Activated CD4-positive, alpha-beta T cell treated with anti-CD3 and anti-CD28 coated beads for 36 hours (primary cell): ENCODE measurements at regions not wholly inside any gene's neighbourhood (a gene's known extent, or its start where the extent isn't known, plus 50 kb on each side); places are given as distances from the start of the nearest gene placed in this dataset.

ENCODE experiments used
- ATAC-seq: fragments of 200-7000 bp; cut with Tn5 transposase; one replicate; pipeline ENCODE4 v1.10.0; 2021; ENCODE audit warnings: mild to moderate bottlenecking, moderate library complexity
- CTCF ChIA-PET: fragments of 350-600 bp; sonication (Branson Sonifier 250); formaldehyde crosslinking; loops from one replicate; lab custom pipeline; 2021; ENCODE audit warnings: antibody characterized with exemption; lab: Charles Lee
- POLR2A ChIA-PET: fragments of 350-600 bp; sonication (Branson Sonifier 250); formaldehyde crosslinking; loops from one replicate; lab custom pipeline; 2021; ENCODE audit warnings: antibody characterized with exemption, inconsistent platforms; lab: Charles Lee
- DNase-seq: peaks from one replicate; pipeline ENCODE4 v3.0.0-alpha.2; 2020
- H3K27ac Mint-ChIP-seq: one replicate; pipeline ENCODE4 v1.8.0; 2021; ENCODE audit warnings: mixed read lengths
- H3K27me3 Mint-ChIP-seq: one replicate; pipeline ENCODE4 v1.8.0; 2021; ENCODE audit warnings: mixed read lengths
- H3K36me3 Mint-ChIP-seq: one replicate; pipeline ENCODE4 v1.8.0; 2021; ENCODE audit warnings: low read depth, mixed read lengths
- H3K4me1 Mint-ChIP-seq: one replicate; pipeline ENCODE4 v1.8.0; 2021; ENCODE audit warnings: mixed read lengths
- H3K4me3 Mint-ChIP-seq: one replicate; pipeline ENCODE4 v1.8.0; 2021; ENCODE audit warnings: mild to moderate bottlenecking, moderate library complexity, mixed read lengths
- H3K9me3 Mint-ChIP-seq: one replicate; pipeline ENCODE4 v1.8.0; 2021; ENCODE audit warnings: low read depth, mixed read lengths
- intact Hi-C, 2 experiments: fragments of 100-400 bp; cut with DNase I in 1 of 2; cut with micrococcal nuclease in 1 of 2; formaldehyde crosslinking; loops; one replicate each; pipeline versions ENCODE4 v1.14.2 to v1.15.1; 2022 to 2024; cut with DNase I, micrococcal nuclease

GRCh38 chr2:8581234-8581561 lies 100.7 kb upstream of the ID2 start:
- Mint-ChIP-seq H3K4me3 (no peak overlapping the region), H3K27ac (peak overlapping the region; percentile 71)

GRCh38 chr2:8581601-8582041 lies 100.2 kb upstream of the ID2 start:
- CTCF ChIA-PET = interaction anchor here (0.6 kb wide), 1 partner anchor 103 kb away, joined by 3 read pairs; no protein-coding TSS in a partner anchor
- no peak overlapping the region for H3K27ac Mint-ChIP-seq

More at GRCh38 chr2:8581234-8581561, 100.7 kb upstream of the ID2 start:
- Mint-ChIP-seq H3K4me1 (peaks cover 57% of the 10 kb centered on the region), H3K27me3 (peaks cover 6% of the 10 kb centered on the region), H3K36me3 (no peaks in the 10 kb centered on the region), H3K9me3 (no peaks in the 10 kb centered on the region)
- intact Hi-C loops = loop anchor here in 1 of 2 experiments (2.0 to 5.0 kb wide), 2 partner anchors 66 to 529 kb away; no protein-coding TSS in a partner anchor
- ATAC-seq (no peak), DNase-seq (no peak)
- CTCF ChIA-PET = interaction anchor here (0.6 kb wide), 2 partner anchors 423 to 703 kb away, joined by 3 to 4 read pairs; no protein-coding TSS in a partner anchor
- POLR2A ChIA-PET = interaction anchor here (0.9 to 1.8 kb wide), 2 partner anchors 36 to 101 kb away, joined by 3 to 4 read pairs; partner anchors contain the start of gene ID2

GRCh38 chr2:8582191-8582590 lies 99.7 kb upstream of the ID2 start:
- H3K36me3 Mint-ChIP-seq = no peaks in the 10 kb centered on the region

More at GRCh38 chr2:8581601-8582041, 100.2 kb upstream of the ID2 start:
- POLR2A ChIA-PET = interaction anchor here (1.0 to 1.8 kb wide), 2 partner anchors 37 to 103 kb away, joined by 3 to 4 read pairs; no protein-coding TSS in a partner anchor
- intact Hi-C loops = loop anchor here in 1 of 2 experiments (2.0 to 5.0 kb wide), 2 partner anchors 67 to 529 kb away; no protein-coding TSS in a partner anchor
- no peaks in the 10 kb centered on the region for H3K36me3 Mint-ChIP-seq
- H3K9me3 Mint-ChIP-seq = no peaks in the 10 kb centered on the region
- no peak for DNase-seq
- ATAC-seq = no peak
- H3K4me1 Mint-ChIP-seq = peaks cover 57% of the 10 kb centered on the region
- no peak overlapping the region for H3K4me3 Mint-ChIP-seq
- peaks cover 5% of the 10 kb centered on the region for H3K27me3 Mint-ChIP-seq

GRCh38 chr2:8582651-8583399 lies 99.0 kb upstream of the ID2 start:
- Mint-ChIP-seq H3K36me3 (no peaks in the 10 kb centered on the region), H3K4me1 (peaks cover 48% of the 10 kb centered on the region), H3K9me3 (no peaks in the 10 kb centered on the region), H3K27me3 (peaks cover 5% of the 10 kb centered on the region), H3K27ac (no peak overlapping the region), H3K4me3 (peak overlapping the region; percentile 24)
- ATAC-seq = no peak
- POLR2A ChIA-PET = interaction anchor here (1.0 kb wide), 2 partner anchors 99 to 101 kb away, joined by 3 to 6 read pairs; partner anchors contain the start of gene ID2
- CTCF ChIA-PET = interaction anchor here (0.7 kb wide), 1 partner anchor 290 kb away, joined by 3 read pairs; no protein-coding TSS in a partner anchor
- no peak for DNase-seq
- intact Hi-C loops = loop anchor here in 1 of 2 experiments (1.0 to 5.0 kb wide), 2 partner anchors 95 to 531 kb away; no protein-coding TSS in a partner anchor

More at GRCh38 chr2:8582191-8582590, 99.7 kb upstream of the ID2 start:
- CTCF ChIA-PET = interaction anchor here (0.6 kb wide), 1 partner anchor 102 kb away, joined by 3 read pairs; no protein-coding TSS in a partner anchor
- Mint-ChIP-seq H3K4me3 (no peak overlapping the region), H3K27me3 (peaks cover 5% of the 10 kb centered on the region), H3K27ac (no peak overlapping the region), H3K9me3 (no peaks in the 10 kb centered on the region), H3K4me1 (peaks cover 54% of the 10 kb centered on the region)
- POLR2A ChIA-PET = interaction anchor here (1.0 kb wide), 1 partner anchor 102 kb away, joined by 3 read pairs; no protein-coding TSS in a partner anchor
- no peak for ATAC-seq
- no peak for DNase-seq
- intact Hi-C loops = loop anchor here in 1 of 2 experiments (5.0 kb wide), 1 partner anchor 530 kb away; no protein-coding TSS in a partner anchor

GRCh38 chr2:8583400-8584173 lies 98.3 kb upstream of the ID2 start:
- ChIA-PET POLR2A (interaction anchor here (1.0 kb wide), 1 partner anchor 98 kb away, joined by 6 read pairs; the partner anchor contains the start of gene ID2), CTCF (interaction anchor here (0.6 to 0.7 kb wide), 2 partner anchors 291 to 418 kb away, joined by 3 read pairs; no protein-coding TSS in a partner anchor)
- H3K36me3 Mint-ChIP-seq = no peaks in the 10 kb centered on the region
- no peak overlapping the region for H3K27ac Mint-ChIP-seq
- H3K4me3 Mint-ChIP-seq = peak overlapping the region; percentile 24
- intact Hi-C loops = loop anchor here in 1 of 2 experiments (1.0 to 5.0 kb wide), 2 partner anchors 95 to 531 kb away; no protein-coding TSS in a partner anchor
- H3K9me3 Mint-ChIP-seq = no peaks in the 10 kb centered on the region
- ATAC-seq (peak; percentile 69), DNase-seq (peak; percentile 91)
- H3K4me1 Mint-ChIP-seq = peaks cover 56% of the 10 kb centered on the region
- peaks cover 5% of the 10 kb centered on the region for H3K27me3 Mint-ChIP-seq

GRCh38 chr2:8584174-8585066 lies 97.4 kb upstream of the ID2 start:
- Mint-ChIP-seq H3K4me3 (peak overlapping the region; percentile 1), H3K27ac (no peak overlapping the region), H3K4me1 (peaks cover 57% of the 10 kb centered on the region), H3K36me3 (no peaks in the 10 kb centered on the region), H3K9me3 (no peaks in the 10 kb centered on the region), H3K27me3 (peaks cover 5% of the 10 kb centered on the region)
- intact Hi-C loops = loop anchor here in 1 of 2 experiments (5.0 kb wide), 1 partner anchor 532 kb away; no protein-coding TSS in a partner anchor
- ChIA-PET POLR2A (interaction anchor here (1.0 kb wide), 1 partner anchor 98 kb away, joined by 6 read pairs; the partner anchor contains the start of gene ID2), CTCF (interaction anchor here (0.6 to 1.3 kb wide), 7 partner anchors 11 to 1015 kb away, joined by 3 read pairs; no protein-coding TSS in a partner anchor)
- ATAC-seq (no peak), DNase-seq (no peak)

- peak; percentile 44 for DNase-seq
- Mint-ChIP-seq H3K27me3 (peaks cover 7% of the 10 kb centered on the region), H3K27ac (peak overlapping the region; percentile 49), H3K36me3 (no peaks in the 10 kb centered on the region), H3K4me3 (no peak overlapping the region), H3K9me3 (no peaks in the 10 kb centered on the region), H3K4me1 (peaks cover 41% of the 10 kb centered on the region)
- ChIA-PET POLR2A (interaction anchor here (0.8 to 2.2 kb wide), 3 partner anchors 43 to 105 kb away, joined by 3 to 8 read pairs (median 3); partner anchors contain the start of gene ID2), CTCF (interaction anchor here (0.8 kb wide), 1 partner anchor 65 kb away, joined by 3 read pairs; no protein-coding TSS in a partner anchor)
- peak; percentile 38 for ATAC-seq
- intact Hi-C loops = no loop called here
Observed at GRCh38 chr2:8586457-8587051, 95.3 kb upstream of the ID2 start.

- no peaks in the 10 kb centered on the region for H3K36me3 Mint-ChIP-seq
- no peak overlapping the region for H3K4me3 Mint-ChIP-seq
- H3K27ac Mint-ChIP-seq = peak overlapping the region; percentile 6
- POLR2A ChIA-PET = interaction anchor here (2.2 kb wide), 1 partner anchor 94 kb away, joined by 8 read pairs; the partner anchor contains the start of gene ID2
- no peak for DNase-seq
- no peak for ATAC-seq
- CTCF ChIA-PET = interaction anchor here (0.7 kb wide), 1 partner anchor 1079 kb away, joined by 3 read pairs; no protein-coding TSS in a partner anchor
- intact Hi-C loops = no loop called here
- H3K27me3 Mint-ChIP-seq = peaks cover 7% of the 10 kb centered on the region
- H3K9me3 Mint-ChIP-seq = no peaks in the 10 kb centered on the region
- H3K4me1 Mint-ChIP-seq = peaks cover 41% of the 10 kb centered on the region
Observed at GRCh38 chr2:8587251-8587791, 94.5 kb upstream of the ID2 start.
